HUES6 (cell line): ENCODE measurements at regions not wholly inside any gene's neighbourhood (a gene's known extent, or its start where the extent isn't known, plus 50 kb on each side); places are given as distances from the start of the nearest gene placed in this dataset.
"Not testable (repeated sequence)": the region's sequence is repeated elsewhere in the genome, so short reads cannot be mapped to it uniquely, and the experiment has no call there.

Experiments
- H3K27ac ChIP-seq: 2 replicates; pipeline ENCODE4 v1.7.0; 2013; ENCODE audit warnings: low read depth, mild to moderate bottlenecking, low read length, inconsistent platforms
- H3K27me3 ChIP-seq: 2 replicates; pipeline ENCODE4 v1.6.1; 2013; ENCODE audit warnings: low read length; ENCODE audit not compliant: control insufficient read depth, insufficient read depth
- H3K36me3 ChIP-seq: 2 replicates; pipeline ENCODE4 v1.6.1; 2013; ENCODE audit warnings: low read length; ENCODE audit not compliant: control insufficient read depth, insufficient read depth
- H3K4me1 ChIP-seq: 2 replicates; pipeline ENCODE4 v1.6.1; 2013; ENCODE audit warnings: low read length; ENCODE audit not compliant: control insufficient read depth, insufficient read depth
- H3K4me3 ChIP-seq: 2 replicates; pipeline ENCODE4 v1.5.1; 2013; ENCODE audit warnings: low read depth, low read length
- H3K9ac ChIP-seq: one replicate; pipeline ENCODE4 v1.6.1; 2013; ENCODE audit warnings: mild to moderate bottlenecking, low read length
- H3K9me3 ChIP-seq: 2 replicates; pipeline ENCODE4 v1.6.1; 2013; ENCODE audit warnings: low read depth, low read length; ENCODE audit not compliant: control insufficient read depth, insufficient read depth

DNA sequence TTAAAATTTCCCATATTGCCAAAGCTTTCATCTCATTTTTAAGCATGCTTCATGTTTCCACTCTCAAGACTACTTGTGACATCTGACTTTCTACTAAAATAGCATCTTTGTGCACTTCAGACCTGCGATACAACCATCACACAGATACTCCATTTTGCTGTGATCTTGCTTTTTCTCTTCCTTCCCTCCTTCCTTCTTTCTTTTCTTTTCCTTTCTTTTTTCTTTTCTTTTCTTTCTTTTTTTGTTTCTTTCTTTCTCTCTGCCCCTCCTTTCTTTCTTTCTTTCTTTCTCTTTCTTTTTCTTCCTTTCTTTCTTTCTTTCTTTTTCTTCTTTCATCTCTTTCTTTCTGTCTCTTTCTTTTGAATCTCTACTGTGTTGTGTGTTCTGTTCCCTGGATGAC is 194.0 kb upstream of the KCND2 start:
- no peaks in the 10 kb centered on the region for H3K4me1 ChIP-seq
- H3K27ac ChIP-seq = no peak overlapping the region
- no peaks in the 10 kb centered on the region for H3K27me3 ChIP-seq
- no peak overlapping the region for H3K4me3 ChIP-seq
- H3K9ac ChIP-seq = no peak overlapping the region
- H3K36me3 ChIP-seq = no peaks in the 10 kb centered on the region
- H3K9me3 ChIP-seq = no peaks in the 10 kb centered on the region

DNA sequence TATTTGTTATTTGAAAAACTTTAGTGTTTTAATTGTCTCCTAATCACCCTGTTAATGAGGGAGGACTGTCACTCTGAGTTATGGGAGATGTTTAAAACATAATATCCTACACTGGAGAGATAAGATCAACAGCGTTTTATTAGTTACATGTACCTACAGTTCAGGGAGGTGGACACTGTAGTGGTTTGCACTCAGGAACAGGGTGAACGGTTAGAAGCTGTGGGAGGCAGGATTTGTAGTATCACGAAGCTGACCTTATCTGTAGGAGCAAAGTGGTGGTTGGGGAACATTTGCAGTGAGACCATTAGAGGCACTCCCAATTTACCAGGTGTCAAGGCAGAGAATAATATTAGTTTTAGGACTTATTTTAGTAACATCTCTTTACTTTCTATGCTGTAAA is 193.3 kb upstream of the KCND2 start:
- H3K27ac ChIP-seq = no peak overlapping the region
- H3K36me3 ChIP-seq = no peaks in the 10 kb centered on the region
- H3K4me1 ChIP-seq = no peaks in the 10 kb centered on the region
- no peaks in the 10 kb centered on the region for H3K27me3 ChIP-seq
- H3K9me3 ChIP-seq = no peaks in the 10 kb centered on the region
- no peak overlapping the region for H3K4me3 ChIP-seq
- no peak overlapping the region for H3K9ac ChIP-seq

DNA sequence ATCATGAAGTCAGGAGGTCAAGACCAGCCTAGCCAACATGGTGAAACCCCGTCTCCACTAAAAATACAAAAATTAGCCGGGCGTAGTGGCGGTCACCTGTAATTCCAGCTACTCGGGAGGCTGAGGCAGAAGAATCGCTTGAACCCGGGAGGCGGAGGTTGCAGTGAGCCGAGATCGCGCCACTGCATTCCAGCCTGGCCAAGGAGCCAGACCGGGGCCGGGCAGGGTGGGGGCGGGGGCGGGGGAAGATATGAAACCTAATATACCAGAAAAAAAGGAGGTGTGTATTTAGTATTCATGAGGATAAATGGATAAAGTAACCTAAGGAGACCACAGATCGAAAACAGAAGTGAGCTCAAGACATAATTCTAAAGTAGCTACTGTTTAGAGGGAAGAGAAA is 186.5 kb upstream of the KCND2 start:
- H3K9ac ChIP-seq, H3K27me3 ChIP-seq, H3K27ac ChIP-seq, H3K9me3 ChIP-seq, H3K36me3 ChIP-seq, H3K4me3 ChIP-seq, H3K4me1 ChIP-seq: not testable (repeated sequence)

DNA sequence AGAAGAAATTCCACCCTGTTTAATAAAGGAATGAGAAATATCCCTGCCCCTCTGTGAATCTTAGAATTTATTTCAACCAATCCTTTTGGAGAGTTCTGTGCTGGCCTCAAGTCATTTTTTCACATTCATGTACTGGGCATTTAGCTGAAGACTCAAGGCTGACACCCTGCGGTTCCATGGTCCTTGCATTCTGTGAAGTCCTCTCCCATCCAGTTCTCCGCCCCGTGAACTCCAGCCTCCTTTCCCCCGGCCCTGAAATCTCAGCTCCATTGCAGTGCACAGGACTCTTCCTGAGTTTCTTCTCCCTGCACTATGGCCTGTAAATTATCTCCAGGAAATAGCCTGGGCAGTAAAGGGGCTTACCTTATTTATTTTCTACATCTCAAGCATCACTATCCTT is 183.0 kb upstream of the KCND2 start:
- Histone ChIP-seq H3K4me3 (no peak overlapping the region), H3K36me3 (no peaks in the 10 kb centered on the region), H3K9ac (no peak overlapping the region), H3K27ac (no peak overlapping the region), H3K9me3 (no peaks in the 10 kb centered on the region), H3K4me1 (no peaks in the 10 kb centered on the region), H3K27me3 (no peaks in the 10 kb centered on the region)

DNA sequence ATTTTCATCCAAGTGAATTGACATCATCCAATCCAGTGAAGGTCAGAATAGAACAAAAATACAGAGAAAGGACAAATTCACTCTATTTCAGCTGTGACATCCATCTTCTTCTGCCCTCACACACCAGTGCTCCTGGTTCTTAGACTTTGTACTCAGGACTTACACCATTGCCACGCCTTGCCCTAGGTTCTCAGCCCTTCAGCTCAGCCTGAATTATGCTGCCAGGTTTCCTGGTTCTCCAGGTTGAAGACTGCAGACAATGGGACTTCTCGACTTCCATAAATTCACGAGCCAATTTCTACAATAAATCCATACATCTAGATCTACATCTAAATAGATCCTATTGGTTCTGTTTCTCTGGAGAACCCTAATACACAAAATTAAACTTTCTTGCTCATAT is 181.2 kb upstream of the KCND2 start:
- no peak overlapping the region for H3K9ac ChIP-seq
- no peaks in the 10 kb centered on the region for H3K36me3 ChIP-seq
- no peaks in the 10 kb centered on the region for H3K27me3 ChIP-seq
- H3K27ac ChIP-seq = no peak overlapping the region
- no peak overlapping the region for H3K4me3 ChIP-seq
- no peaks in the 10 kb centered on the region for H3K9me3 ChIP-seq
- H3K4me1 ChIP-seq = no peaks in the 10 kb centered on the region

DNA sequence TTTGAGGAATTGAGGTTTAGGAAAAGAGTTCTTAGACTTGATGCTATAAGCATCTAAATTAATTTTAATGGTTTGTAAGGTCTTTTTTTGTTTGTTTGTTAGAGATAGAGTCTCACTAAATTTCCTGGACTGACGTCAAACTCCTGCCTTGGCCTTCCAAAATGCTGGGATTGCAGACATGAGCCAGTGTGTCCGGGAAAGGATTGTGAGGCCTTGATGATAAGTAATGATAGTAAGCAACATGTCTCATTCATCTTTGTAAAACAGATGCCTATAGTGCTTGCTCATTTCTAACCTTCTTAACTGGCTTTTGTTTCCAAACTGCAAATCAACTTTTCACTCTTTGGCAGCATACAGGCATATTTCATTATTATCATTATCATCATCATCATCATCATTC is 176.0 kb upstream of the KCND2 start:
- Histone ChIP-seq H3K27me3 (no peaks in the 10 kb centered on the region), H3K9me3 (no peaks in the 10 kb centered on the region), H3K4me1 (no peaks in the 10 kb centered on the region), H3K36me3 (no peaks in the 10 kb centered on the region), H3K27ac (no peak overlapping the region), H3K4me3 (no peak overlapping the region), H3K9ac (no peak overlapping the region)

DNA sequence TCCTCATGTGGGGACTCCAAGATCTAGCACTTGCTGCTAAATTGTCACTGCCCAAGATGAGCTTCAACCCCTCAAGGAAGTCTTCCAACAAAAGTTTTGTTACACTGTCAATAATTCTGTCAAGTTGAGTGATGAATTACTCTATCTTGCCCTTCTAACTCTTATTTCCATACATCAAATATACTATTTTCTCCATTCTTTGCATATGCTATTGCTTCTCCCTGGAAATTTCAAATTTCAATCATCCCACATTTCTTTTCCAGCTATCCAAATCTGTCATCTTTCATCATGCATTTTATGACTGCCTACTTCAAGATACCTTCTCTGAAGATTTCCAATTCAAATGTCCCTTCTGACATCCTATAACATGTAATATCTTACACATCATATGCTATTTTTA is 175.2 kb upstream of the KCND2 start:
- H3K9ac ChIP-seq = no peak overlapping the region
- H3K4me1 ChIP-seq = no peaks in the 10 kb centered on the region
- no peak overlapping the region for H3K27ac ChIP-seq
- H3K9me3 ChIP-seq = no peaks in the 10 kb centered on the region
- H3K27me3 ChIP-seq = no peaks in the 10 kb centered on the region
- no peaks in the 10 kb centered on the region for H3K36me3 ChIP-seq
- H3K4me3 ChIP-seq = no peak overlapping the region

DNA sequence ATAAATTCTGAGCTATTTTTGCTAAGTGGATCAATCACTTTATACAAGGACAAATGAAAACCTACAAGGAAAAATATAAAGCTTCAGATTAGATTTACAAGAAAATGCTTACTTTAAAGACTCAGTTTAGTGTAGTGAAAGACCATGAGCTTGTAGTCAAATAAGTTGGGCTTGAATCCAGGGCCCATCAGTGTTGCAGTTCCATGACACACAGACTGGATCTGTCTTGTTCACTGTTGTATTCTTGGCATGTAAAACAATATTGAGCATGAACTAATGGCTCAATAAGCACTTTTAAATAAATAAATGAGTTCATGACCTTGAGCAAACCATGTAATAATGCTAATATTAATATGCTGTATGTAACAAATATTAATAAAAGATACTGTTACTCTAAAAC is 164.6 kb upstream of the KCND2 start:
- Histone ChIP-seq H3K4me1 (no peaks in the 10 kb centered on the region), H3K27ac (no peak overlapping the region), H3K4me3 (no peak overlapping the region), H3K27me3 (no peaks in the 10 kb centered on the region), H3K9me3 (peaks cover 18% of the 10 kb centered on the region), H3K9ac (no peak overlapping the region), H3K36me3 (no peaks in the 10 kb centered on the region)

DNA sequence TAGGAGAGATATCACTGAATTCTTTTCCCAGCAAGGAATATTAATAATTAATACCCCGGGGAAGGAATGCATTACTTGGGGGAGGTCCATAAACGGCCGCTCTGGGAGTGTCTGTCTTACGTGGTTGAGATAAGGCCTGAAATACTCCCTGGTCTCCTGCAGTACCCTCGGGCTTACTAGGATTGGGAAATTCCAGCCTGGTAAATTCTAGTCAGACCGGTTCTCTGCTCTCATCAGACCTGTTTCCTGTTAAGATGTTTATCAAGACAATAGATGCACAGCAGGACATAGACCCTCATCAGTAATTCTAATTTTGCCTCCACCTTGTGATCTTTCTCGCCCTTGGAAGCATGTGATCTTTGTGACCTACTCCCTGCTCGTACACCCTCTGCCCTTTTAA is 162.8 kb upstream of the KCND2 start:
- no peaks in the 10 kb centered on the region for H3K36me3 ChIP-seq
- H3K9me3 ChIP-seq = peaks cover 26% of the 10 kb centered on the region
- H3K4me3 ChIP-seq = no peak overlapping the region
- H3K27ac ChIP-seq = no peak overlapping the region
- no peaks in the 10 kb centered on the region for H3K4me1 ChIP-seq
- H3K9ac ChIP-seq = no peak overlapping the region
- H3K27me3 ChIP-seq = no peaks in the 10 kb centered on the region

DNA sequence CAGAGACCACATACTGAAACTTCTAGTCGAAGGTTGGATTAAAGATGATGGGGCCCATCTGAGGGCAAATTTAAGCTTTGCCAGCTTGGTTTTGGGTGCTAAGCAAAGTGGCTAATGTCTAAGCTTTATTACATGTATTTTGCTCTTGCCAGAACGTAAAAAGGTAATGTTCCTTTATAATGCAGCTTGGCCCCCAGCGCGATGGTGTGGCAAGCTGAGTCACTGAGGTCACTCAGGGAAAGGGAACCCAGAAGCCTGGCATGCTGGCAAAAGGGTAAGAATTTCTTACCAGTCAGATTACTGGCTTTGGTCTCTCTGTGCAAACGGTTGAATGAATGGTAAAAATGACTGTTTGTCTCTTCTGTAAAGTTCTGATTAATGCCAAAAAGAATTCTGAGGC is 158.3 kb upstream of the KCND2 start:
- no peak overlapping the region for H3K4me3 ChIP-seq
- no peak overlapping the region for H3K27ac ChIP-seq
- H3K27me3 ChIP-seq = no peaks in the 10 kb centered on the region
- no peak overlapping the region for H3K9ac ChIP-seq
- no peaks in the 10 kb centered on the region for H3K36me3 ChIP-seq
- peaks cover 37% of the 10 kb centered on the region for H3K9me3 ChIP-seq
- no peaks in the 10 kb centered on the region for H3K4me1 ChIP-seq

DNA sequence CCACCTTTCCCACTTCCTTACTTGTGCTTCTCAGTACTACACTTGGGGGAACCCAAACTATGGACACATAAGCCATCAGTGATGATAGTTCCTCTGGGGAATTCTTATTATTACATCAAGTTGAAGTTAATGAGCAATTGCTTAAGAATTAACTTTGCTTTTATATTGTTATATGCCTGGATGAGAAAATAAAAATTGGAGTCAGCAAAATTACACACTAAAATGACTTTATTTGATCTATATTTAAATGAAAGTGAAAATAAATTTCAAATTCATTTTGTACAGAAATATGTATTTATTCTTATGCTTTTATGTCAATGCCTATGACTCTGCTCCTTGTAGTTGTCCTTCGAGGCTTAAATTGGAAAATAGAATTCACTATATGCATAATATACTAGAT is 149.4 kb upstream of the KCND2 start:
- Histone ChIP-seq H3K27ac (no peak overlapping the region), H3K36me3 (no peaks in the 10 kb centered on the region), H3K4me1 (no peaks in the 10 kb centered on the region), H3K9me3 (no peaks in the 10 kb centered on the region), H3K27me3 (no peaks in the 10 kb centered on the region), H3K4me3 (no peak overlapping the region), H3K9ac (no peak overlapping the region)

DNA sequence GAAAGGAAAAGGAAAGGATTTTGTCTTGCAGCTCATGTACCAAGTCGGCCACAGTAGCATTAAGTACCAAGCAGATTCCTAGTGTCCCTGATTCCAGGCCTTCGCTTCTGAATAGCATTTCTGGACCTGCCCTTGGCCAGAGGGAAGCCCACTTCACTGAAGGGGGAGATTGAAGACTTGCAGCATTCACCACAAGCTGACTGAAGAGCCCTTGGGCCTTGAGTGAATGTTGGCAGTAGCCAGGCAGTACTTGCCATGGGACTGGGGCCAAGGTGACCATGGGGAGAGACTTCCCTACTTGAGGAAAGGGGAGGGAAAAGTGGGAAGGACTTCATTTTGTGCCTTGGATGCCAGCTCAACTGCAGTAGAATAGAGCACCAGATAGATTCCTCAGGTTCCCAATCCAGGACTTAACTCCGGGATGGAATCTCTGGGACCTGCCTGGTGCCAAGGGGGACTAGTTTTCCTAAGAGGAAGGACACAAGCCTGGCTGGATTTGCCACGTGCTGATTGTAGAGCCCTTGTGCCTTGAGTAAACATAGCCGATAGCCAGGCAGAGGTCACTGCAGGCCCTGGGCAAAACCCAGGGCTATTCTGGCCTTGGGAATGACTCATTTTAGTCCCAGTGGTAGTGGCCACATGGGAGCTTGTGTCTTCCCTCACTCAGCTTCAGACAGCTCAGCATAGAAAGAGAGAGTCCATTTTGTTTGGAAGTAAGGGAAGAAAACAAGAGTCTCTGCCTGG is 141.7 kb upstream of the KCND2 start:
- Histone ChIP-seq H3K4me1 (no peaks in the 10 kb centered on the region), H3K9me3 (no peaks in the 10 kb centered on the region), H3K27ac (no peak overlapping the region), H3K27me3 (no peaks in the 10 kb centered on the region), H3K4me3 (no peak overlapping the region), H3K9ac (no peak overlapping the region), H3K36me3 (no peaks in the 10 kb centered on the region)
